GM21528 (cell line): ENCODE measurements at regions not wholly inside any gene's neighbourhood (a gene's known extent, or its start where the extent isn't known, plus 50 kb on each side); places are given as distances from the start of the nearest gene placed in this dataset.
"Not testable (repeated sequence)": the region's sequence is repeated elsewhere in the genome, so short reads cannot be mapped to it uniquely, and the experiment has no call there.

Source experiments
- ATAC-seq: cut with Tn5 transposase; IDR thresholded peaks from one replicate; pipeline ENCODE4 v1.9.1; 2021; ENCODE audit warnings: mild to moderate bottlenecking, moderate library complexity; ENCODE audit not compliant: unreplicated experiment, low FRiP score

GRCh38 chr7:145168427-145168826, 332.6 kb upstream of the TPK1 start:
- no peak for ATAC-seq

GRCh38 chr7:145156834-145157233, 321.0 kb upstream of the TPK1 start:
- ATAC-seq = no peak

GRCh38 chr7:145152589-145152988, 316.7 kb upstream of the TPK1 start:
- no peak for ATAC-seq

- ATAC-seq = no peak
These were observed 315.8 kb upstream of the TPK1 start for GRCh38 chr7:145151676-145152075.

GRCh38 chr7:145147865-145148264, 312.0 kb upstream of the TPK1 start:
- no peak for ATAC-seq

GRCh38 chr7:145143685-145144084, 307.8 kb upstream of the TPK1 start:
- ATAC-seq = no peak

GRCh38 chr7:145134377-145134776, 298.5 kb upstream of the TPK1 start:
- no peak for ATAC-seq

- no peak for ATAC-seq
These were observed 287.6 kb upstream of the TPK1 start for GRCh38 chr7:145123502-145123901.

- no peak for ATAC-seq
These were observed 270.1 kb upstream of the TPK1 start for GRCh38 chr7:145106001-145106400.

- ATAC-seq = no peak
These were observed 269.7 kb upstream of the TPK1 start for GRCh38 chr7:145105561-145105960.

GRCh38 chr7:145104400-145104799, 268.5 kb upstream of the TPK1 start:
- no peak for ATAC-seq

GRCh38 chr7:145102199-145102598, 266.3 kb upstream of the TPK1 start:
- not testable (repeated sequence) for ATAC-seq

- ATAC-seq = no peak
These were observed 256.9 kb upstream of the TPK1 start for GRCh38 chr7:145092766-145093165.

- no peak for ATAC-seq
These were observed 252.4 kb upstream of the TPK1 start for GRCh38 chr7:145088111-145088745.

GRCh38 chr7:145082366-145083161, 246.7 kb upstream of the TPK1 start:
- ATAC-seq = no peak

- no peak for ATAC-seq
These were observed 229.6 kb upstream of the TPK1 start for GRCh38 chr7:145065473-145065872.

GRCh38 chr7:145064114-145064513, 228.3 kb upstream of the TPK1 start:
- ATAC-seq = no peak

GRCh38 chr7:145053781-145054180, 217.9 kb upstream of the TPK1 start:
- no peak for ATAC-seq

- ATAC-seq = no peak
These were observed 214.6 kb upstream of the TPK1 start for GRCh38 chr7:145050415-145050814.

- ATAC-seq = no peak
These were observed 201.0 kb upstream of the TPK1 start for GRCh38 chr7:145036604-145037405.

- ATAC-seq = no peak
These were observed 195.3 kb upstream of the TPK1 start for GRCh38 chr7:145031162-145031561.
